Ascending aorta (tissue), 2 donors: ENCODE measurements at regions not wholly inside any gene's neighbourhood (a gene's known extent, or its start where the extent isn't known, plus 50 kb on each side); places are given as distances from the start of the nearest gene placed in this dataset.

ENCODE experiments used
- DNase-seq, 2 donors: peaks; one replicate each; pipeline ENCODE4 v3.0.0-alpha.2; 2019; ENCODE audit warnings: low spot score in 2 of 2
- H3K27ac ChIP-seq, 2 donors: fragments of 200-600 bp; sonication (generic); one replicate each; pipeline ENCODE4 v1.5.1; 2016 to 2017; ENCODE audit warnings: mild to moderate bottlenecking in 1 of 2
- H3K27me3 ChIP-seq: fragments of 200-600 bp; sonication (generic); one replicate; pipeline ENCODE4 v1.5.1; 2017
- H3K36me3 ChIP-seq, 2 donors: fragments of 200-600 bp; sonication (generic); one replicate each; pipeline ENCODE4 v1.5.1; 2016
- H3K4me1 ChIP-seq, 2 donors: fragments of 200-600 bp; sonication (generic); one replicate each; pipeline ENCODE4 v1.5.1; 2016 to 2017; ENCODE audit warnings: mild to moderate bottlenecking in 1 of 2
- H3K4me3 ChIP-seq, 2 donors: fragments of 200-600 bp; sonication (generic); one replicate each; pipeline ENCODE4 v1.5.1; 2016 to 2017; ENCODE audit warnings: mild to moderate bottlenecking in 1 of 2
- H3K9me3 ChIP-seq, 2 donors: fragments of 200-600 bp; sonication (generic); one replicate each; pipeline ENCODE4 v1.5.1; 2016
- CTCF ChIP-seq, 3 experiments: fragments of 200-600 bp in 2 of 3; fragments of 450-650 bp in 1 of 3; sonication (generic) in 2 of 3; IDR thresholded peaks; one replicate each; pipeline ENCODE4 v1.5.1; 2016 to 2019; ENCODE audit warnings: antibody characterized with exemption in 3 of 3, mild to moderate bottlenecking in 1 of 3, moderate library complexity in 1 of 3
- intact Hi-C: fragments of 100-400 bp; cut with DNase I; formaldehyde crosslinking; loops from one replicate; pipeline ENCODE4 v1.15.1; 2023

DNA sequence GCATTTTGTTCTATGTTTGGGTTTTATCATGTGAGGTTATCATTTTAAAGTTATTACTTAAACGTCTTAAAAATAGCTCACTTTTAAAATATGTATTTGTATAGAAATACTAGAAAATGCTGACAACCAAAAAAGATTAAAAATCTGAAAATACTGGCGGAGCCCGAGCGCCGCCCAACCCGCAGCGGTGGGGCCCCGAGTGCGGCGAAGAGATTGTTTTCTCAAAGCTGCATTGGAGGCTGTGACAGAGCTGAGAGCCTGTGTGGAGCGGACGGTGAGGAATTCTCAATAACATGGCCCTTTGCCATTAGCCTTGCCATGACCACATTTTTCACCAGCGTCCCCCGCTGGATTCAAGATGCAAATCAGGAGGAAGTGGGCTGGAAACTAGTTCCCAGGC is 255.4 kb downstream of the NKX6-1 start:
- no peak overlapping the region for H3K27ac ChIP-seq
- intact Hi-C loops, result no loop called here
- no peak overlapping the region for H3K4me3 ChIP-seq
- no peak for DNase-seq
- H3K36me3 ChIP-seq, result no peaks in the 10 kb centered on the region
- no peak for TF ChIP-seq CTCF (IDR thresholded peaks at IDR 0.05)
- H3K9me3 ChIP-seq, result no peaks in the 10 kb centered on the region
- H3K27me3 ChIP-seq, result no peaks in the 10 kb centered on the region
- no peaks in the 10 kb centered on the region for H3K4me1 ChIP-seq

DNA sequence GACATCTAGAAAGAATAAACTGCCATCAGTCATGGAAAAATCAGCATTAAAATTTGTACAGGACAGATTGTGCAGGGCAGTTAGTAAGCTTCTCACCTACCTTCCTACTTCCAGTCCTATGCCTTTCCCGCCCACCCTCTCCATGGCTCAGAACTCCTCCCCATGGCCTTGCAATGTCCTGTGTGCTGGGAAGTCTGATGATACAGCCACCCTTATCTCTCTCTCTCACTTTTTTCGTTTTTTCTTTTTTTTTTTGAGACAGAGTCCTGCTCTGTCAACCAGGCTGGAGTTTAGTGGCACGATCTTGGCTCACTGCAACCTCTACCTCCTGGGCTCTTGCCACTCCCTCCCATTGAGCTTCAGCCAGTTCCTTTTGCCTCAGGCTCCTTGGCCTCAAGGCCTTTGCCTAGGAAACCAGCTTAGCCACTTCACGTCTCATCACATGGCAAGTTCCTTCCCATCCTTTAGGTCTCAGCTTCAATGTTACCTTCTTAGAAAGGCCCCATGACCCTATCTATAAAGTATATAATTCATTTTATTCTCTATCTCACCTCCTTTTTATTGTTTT is 259.7 kb downstream of the NKX6-1 start:
- H3K27me3 ChIP-seq, result no peaks in the 10 kb centered on the region
- no peak overlapping the region for H3K4me3 ChIP-seq
- no peak overlapping the region for H3K27ac ChIP-seq
- DNase-seq, result no peak
- no peaks in the 10 kb centered on the region for H3K4me1 ChIP-seq
- intact Hi-C loops, result no loop called here
- H3K36me3 ChIP-seq, result no peaks in the 10 kb centered on the region
- no peak for TF ChIP-seq CTCF (IDR thresholded peaks at IDR 0.05)
- no peaks in the 10 kb centered on the region for H3K9me3 ChIP-seq

DNA sequence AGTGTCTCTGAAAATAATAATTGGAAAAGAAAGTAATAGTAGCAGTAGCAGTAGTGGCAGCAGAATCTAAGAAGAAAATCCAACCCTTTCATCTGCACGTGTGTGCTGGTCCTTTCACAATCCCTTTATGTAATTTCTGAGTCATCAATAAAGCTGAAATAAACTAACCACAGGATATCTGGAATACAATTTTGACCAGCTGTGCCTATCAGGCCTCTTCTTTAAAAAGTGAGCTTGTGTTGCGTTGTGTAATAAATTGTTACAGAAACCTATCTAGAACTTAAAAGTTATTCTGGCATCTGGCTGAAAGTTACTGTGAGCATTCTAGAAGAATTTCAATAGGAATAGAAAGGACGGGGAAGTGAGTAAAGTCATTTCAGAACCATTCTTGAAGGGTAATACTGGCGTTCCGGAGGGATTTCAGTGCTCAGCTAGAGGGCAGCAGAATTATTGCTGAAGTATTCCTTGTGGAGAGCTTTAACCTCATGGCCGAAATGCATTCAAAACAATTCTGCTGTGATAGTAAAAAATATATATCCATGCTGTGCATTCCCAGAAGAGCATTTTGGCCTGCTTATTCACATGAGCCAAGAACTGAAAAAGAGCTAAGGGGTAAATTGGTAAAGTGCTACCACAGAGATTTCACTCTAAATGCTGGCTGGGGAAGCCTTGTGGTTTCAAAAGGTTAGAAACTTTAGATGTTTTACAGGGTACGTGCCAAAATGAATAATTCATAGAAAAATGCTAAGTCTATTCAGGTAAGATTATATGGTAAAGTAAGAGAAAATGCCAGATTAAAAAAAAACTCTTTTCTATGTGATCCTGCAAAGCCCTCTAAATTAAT is 260.6 kb downstream of the NKX6-1 start:
- H3K9me3 ChIP-seq, result no peaks in the 10 kb centered on the region
- H3K27me3 ChIP-seq, result no peaks in the 10 kb centered on the region
- no peaks in the 10 kb centered on the region for H3K4me1 ChIP-seq
- H3K27ac ChIP-seq, result no peak overlapping the region
- DNase-seq, result no peak
- no peaks in the 10 kb centered on the region for H3K36me3 ChIP-seq
- H3K4me3 ChIP-seq, result no peak overlapping the region
- no peak for TF ChIP-seq CTCF (IDR thresholded peaks at IDR 0.05)
- intact Hi-C loops, result no loop called here

GRCh38 chr4:84237008-84237407 is 262.1 kb downstream of the NKX6-1 start:
- intact Hi-C loops, result no loop called here
- Histone ChIP-seq H3K9me3 (no peaks in the 10 kb centered on the region), H3K4me1 (no peaks in the 10 kb centered on the region), H3K27ac (no peak overlapping the region), H3K36me3 (no peaks in the 10 kb centered on the region), H3K27me3 (no peaks in the 10 kb centered on the region), H3K4me3 (no peak overlapping the region)
- TF ChIP-seq CTCF (IDR thresholded peaks at IDR 0.05), result no peak
- no peak for DNase-seq

DNA sequence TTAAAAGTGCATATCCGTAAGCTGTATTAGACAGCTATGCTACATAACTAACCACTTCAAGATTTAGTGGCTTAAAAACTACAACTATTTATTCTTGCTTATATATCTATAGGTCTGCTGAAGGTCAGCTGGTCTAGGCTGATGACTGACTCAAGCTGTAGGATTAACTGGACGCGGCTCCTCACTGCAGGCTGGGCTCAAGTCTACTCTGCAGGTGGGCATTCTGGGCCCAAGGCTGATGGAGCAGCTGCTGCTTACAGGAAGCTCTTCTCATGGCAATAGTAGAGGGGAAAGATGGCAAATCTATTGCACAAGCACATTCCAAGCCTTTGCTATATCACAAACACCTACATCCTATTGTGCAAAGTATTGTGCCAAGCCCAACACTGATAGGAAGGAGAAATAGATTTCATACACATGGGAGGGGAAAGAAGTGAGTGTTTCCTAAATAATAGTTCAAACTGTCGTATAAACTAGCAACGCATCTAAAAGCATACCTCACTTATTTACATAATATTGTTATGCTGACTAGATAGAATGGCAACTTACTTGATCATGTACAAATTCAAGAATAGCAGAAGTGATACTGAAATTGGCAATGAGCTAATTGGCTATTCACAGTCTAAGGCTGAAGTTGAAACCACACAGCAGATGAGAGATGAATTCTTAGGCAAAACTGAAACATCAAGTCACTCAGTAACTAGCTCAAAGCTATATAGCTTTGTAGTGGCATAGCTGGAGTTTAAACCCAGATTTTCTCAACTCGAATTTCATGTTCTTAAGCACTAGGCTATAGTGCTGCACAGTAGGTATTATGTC is 263.8 kb downstream of the NKX6-1 start:
- no peaks in the 10 kb centered on the region for H3K4me1 ChIP-seq

More for the DNA sequence above, 263.8 kb downstream of the NKX6-1 start:
- Histone ChIP-seq H3K4me3 (no peak overlapping the region), H3K9me3 (no peaks in the 10 kb centered on the region), H3K36me3 (no peaks in the 10 kb centered on the region), H3K27ac (no peak overlapping the region), H3K27me3 (no peaks in the 10 kb centered on the region)
- intact Hi-C loops, result no loop called here
- DNase-seq, result no peak
- TF ChIP-seq CTCF (IDR thresholded peaks at IDR 0.05), result no peak
